MCF 10A (cell line): ENCODE measurements at regions not wholly inside any gene's neighbourhood (a gene's known extent, or its start where the extent isn't known, plus 50 kb on each side); places are given as distances from the start of the nearest gene placed in this dataset.
"Not testable (repeated sequence)": the region's sequence is repeated elsewhere in the genome, so short reads cannot be mapped to it uniquely, and the experiment has no call there.

Experiments
- BruUV-seq: library from RNA; stranded (reverse); fragments of 400-500 nt; replicated peaks from 2 replicates; lab custom pipeline; 2021; lab: Mats Ljungman, UMichigan
- CTCF ChIA-PET: fragments of 300-600 bp; sonication (Branson Sonifier 250); formaldehyde crosslinking; extraction: SDS; loops from one replicate; lab custom pipeline; 2021; ENCODE audit warnings: antibody characterized with exemption, inconsistent platforms; lab: Yijun Ruan, JAX
- POLR2A ChIA-PET: fragments of 300-600, 350-650 bp; sonication (Branson Sonifier 250); formaldehyde crosslinking; extraction: SDS; loops from one replicate; lab custom pipeline; 2020; ENCODE audit warnings: antibody characterized with exemption, inconsistent platforms; lab: Yijun Ruan, JAX
- DNase-seq: peaks from one replicate; pipeline ENCODE4 v3.0.0-alpha.2; 2018; ENCODE audit not compliant: unreplicated experiment
- H3K27ac Mint-ChIP-seq: one replicate; pipeline ENCODE4 v1.8.0; 2022; ENCODE audit warnings: mild to moderate bottlenecking, low read depth, mixed read lengths; ENCODE audit not compliant: unreplicated experiment
- H3K27me3 Mint-ChIP-seq: one replicate; pipeline ENCODE4 v1.8.0; 2022; ENCODE audit warnings: mixed read lengths; ENCODE audit not compliant: insufficient read depth, unreplicated experiment
- H3K36me3 Mint-ChIP-seq: one replicate; pipeline ENCODE4 v1.8.0; 2022; ENCODE audit warnings: mild to moderate bottlenecking, moderate library complexity, mixed read lengths; ENCODE audit not compliant: insufficient read depth, unreplicated experiment
- H3K4me1 Mint-ChIP-seq: one replicate; pipeline ENCODE4 v1.8.0; 2022; ENCODE audit warnings: mixed read lengths; ENCODE audit not compliant: insufficient read depth, unreplicated experiment
- H3K4me3 Mint-ChIP-seq: one replicate; pipeline ENCODE4 v1.8.0; 2022; ENCODE audit warnings: mild to moderate bottlenecking, moderate library complexity, mixed read lengths; ENCODE audit not compliant: unreplicated experiment
- H3K9me3 Mint-ChIP-seq: one replicate; pipeline ENCODE4 v1.8.0; 2022; ENCODE audit warnings: mixed read lengths; ENCODE audit not compliant: unreplicated experiment
- intact Hi-C: fragments of 100-400 bp; cut with micrococcal nuclease; formaldehyde crosslinking; loops from 2 replicates; pipeline ENCODE4 v1.14.1; 2022
- TF ChIP-seq, protein P1 (sequence below): fragments of 200-600 bp; IDR thresholded peaks from one replicate; pipeline ENCODE4 v1.8.0; 2022; ENCODE audit warnings: antibody characterized with exemption, mild to moderate bottlenecking; ENCODE audit not compliant: unreplicated experiment

DNA sequence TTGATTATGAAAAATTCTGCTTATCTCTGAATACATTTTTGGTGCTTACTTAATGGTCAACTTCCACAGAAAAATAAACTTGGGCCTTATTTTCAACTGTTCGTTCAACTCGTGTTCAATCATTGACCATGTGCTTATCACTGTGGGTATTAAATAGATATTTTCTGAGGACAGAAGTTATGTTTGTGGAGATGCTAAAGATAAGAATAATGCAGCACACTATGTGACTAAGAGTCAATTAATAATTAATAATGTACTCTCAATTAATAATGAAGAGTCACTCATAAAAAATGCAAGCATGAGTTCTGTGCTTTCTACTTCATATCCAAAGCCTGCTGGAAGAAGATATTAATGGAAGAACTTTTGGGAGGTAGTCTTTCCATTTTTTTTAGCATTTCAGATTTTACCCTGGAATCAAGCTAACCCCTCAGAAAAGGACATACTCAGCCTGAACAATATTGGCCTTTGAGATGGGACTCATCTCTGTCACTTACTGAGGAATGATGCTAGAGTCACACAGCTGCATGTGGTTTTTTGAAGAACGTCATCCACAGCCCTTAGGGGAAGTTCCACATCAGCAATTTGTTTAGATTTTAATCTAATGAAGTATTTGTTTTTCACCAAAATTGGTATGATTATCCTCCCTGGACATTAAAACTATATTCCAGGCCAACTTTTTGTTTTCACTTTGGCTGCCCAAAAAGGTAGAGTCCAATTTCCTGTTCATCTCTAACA, 191.9 kb upstream of the CRIM1 start:
- no TSS peak for BruUV-seq
- no peak overlapping the region for H3K4me3 Mint-ChIP-seq
- no peak overlapping the region for H3K27ac Mint-ChIP-seq
- no peaks in the 10 kb centered on the region for H3K4me1 Mint-ChIP-seq
- TF ChIP-seq, protein P1, sequence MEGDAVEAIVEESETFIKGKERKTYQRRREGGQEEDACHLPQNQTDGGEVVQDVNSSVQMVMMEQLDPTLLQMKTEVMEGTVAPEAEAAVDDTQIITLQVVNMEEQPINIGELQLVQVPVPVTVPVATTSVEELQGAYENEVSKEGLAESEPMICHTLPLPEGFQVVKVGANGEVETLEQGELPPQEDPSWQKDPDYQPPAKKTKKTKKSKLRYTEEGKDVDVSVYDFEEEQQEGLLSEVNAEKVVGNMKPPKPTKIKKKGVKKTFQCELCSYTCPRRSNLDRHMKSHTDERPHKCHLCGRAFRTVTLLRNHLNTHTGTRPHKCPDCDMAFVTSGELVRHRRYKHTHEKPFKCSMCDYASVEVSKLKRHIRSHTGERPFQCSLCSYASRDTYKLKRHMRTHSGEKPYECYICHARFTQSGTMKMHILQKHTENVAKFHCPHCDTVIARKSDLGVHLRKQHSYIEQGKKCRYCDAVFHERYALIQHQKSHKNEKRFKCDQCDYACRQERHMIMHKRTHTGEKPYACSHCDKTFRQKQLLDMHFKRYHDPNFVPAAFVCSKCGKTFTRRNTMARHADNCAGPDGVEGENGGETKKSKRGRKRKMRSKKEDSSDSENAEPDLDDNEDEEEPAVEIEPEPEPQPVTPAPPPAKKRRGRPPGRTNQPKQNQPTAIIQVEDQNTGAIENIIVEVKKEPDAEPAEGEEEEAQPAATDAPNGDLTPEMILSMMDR: no peak
- no peaks in the 10 kb centered on the region for H3K9me3 Mint-ChIP-seq
- DNase-seq: no peak
- CTCF ChIA-PET: no interaction called here
- H3K36me3 Mint-ChIP-seq: no peaks in the 10 kb centered on the region
- intact Hi-C loops: no loop called here
- peaks cover 30% of the 10 kb centered on the region for H3K27me3 Mint-ChIP-seq
- POLR2A ChIA-PET: no interaction called here

DNA sequence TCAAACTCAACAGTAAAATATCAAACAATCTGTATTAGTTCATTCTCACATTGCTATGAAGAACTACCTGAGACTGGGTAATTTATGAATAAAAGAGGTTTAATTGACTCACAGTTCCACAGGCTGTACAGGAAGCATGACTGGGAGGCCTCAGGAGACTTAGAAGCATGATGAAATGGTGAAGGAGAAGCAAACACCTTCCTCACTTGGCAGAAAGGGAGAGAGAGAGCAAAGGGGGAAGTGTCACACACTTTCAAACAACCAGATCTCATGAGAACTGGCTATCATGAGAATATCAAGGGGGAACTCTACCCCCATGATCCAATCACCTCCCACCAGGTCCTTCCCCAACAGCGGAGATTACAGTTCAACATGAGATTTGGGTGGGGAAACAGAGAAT, 198.5 kb upstream of the CRIM1 start:
- intact Hi-C loops, DNase-seq, H3K36me3 Mint-ChIP-seq, CTCF ChIA-PET, POLR2A ChIA-PET, H3K27ac Mint-ChIP-seq, BruUV-seq, H3K9me3 Mint-ChIP-seq, H3K4me3 Mint-ChIP-seq, H3K4me1 Mint-ChIP-seq: not testable (repeated sequence)
- H3K27me3 Mint-ChIP-seq: peaks cover 26% of the 10 kb centered on the region

- peaks cover 15% of the 10 kb centered on the region for H3K27me3 Mint-ChIP-seq
- no peak for DNase-seq
- no peak overlapping the region for H3K4me3 Mint-ChIP-seq
- ChIA-PET POLR2A (no interaction called here), CTCF (interaction anchor here (0.6 to 1.1 kb wide), 4 partner anchors 105 to 529 kb away, joined by 3 to 4 read pairs (median 3); no protein-coding TSS in a partner anchor)
- intact Hi-C loops: no loop called here
- H3K9me3 Mint-ChIP-seq: no peaks in the 10 kb centered on the region
- H3K27ac Mint-ChIP-seq: no peak overlapping the region
- BruUV-seq: no TSS peak
- H3K4me1 Mint-ChIP-seq: no peaks in the 10 kb centered on the region
- TF ChIP-seq, protein P1: no peak
- peaks cover 8% of the 10 kb centered on the region for H3K36me3 Mint-ChIP-seq
Observed at GRCh38 chr2:36147670-36148390, 207.7 kb upstream of the CRIM1 start.

- no TSS peak for BruUV-seq
- peaks cover 24% of the 10 kb centered on the region for H3K27me3 Mint-ChIP-seq
- peaks cover 8% of the 10 kb centered on the region for H3K36me3 Mint-ChIP-seq
- H3K9me3 Mint-ChIP-seq: no peaks in the 10 kb centered on the region
- DNase-seq: no peak
- no peak overlapping the region for H3K27ac Mint-ChIP-seq
- no peak overlapping the region for H3K4me3 Mint-ChIP-seq
- no peaks in the 10 kb centered on the region for H3K4me1 Mint-ChIP-seq
- intact Hi-C loops: no loop called here
- TF ChIP-seq, protein P1: no peak
- CTCF ChIA-PET: interaction anchor here (0.6 to 1.1 kb wide), 2 partner anchors 106 to 530 kb away, joined by 3 to 4 read pairs; no protein-coding TSS in a partner anchor
- POLR2A ChIA-PET: no interaction called here
Observed at GRCh38 chr2:36146765-36147164, 208.8 kb upstream of the CRIM1 start.
